NCI-H2227 (cell line): ENCODE measurements at regions not wholly inside any gene's neighbourhood (a gene's known extent, or its start where the extent isn't known, plus 50 kb on each side); places are given as distances from the start of the nearest gene placed in this dataset.
"Not testable (repeated sequence)": the region's sequence is repeated elsewhere in the genome, so short reads cannot be mapped to it uniquely, and the experiment has no call there.

ENCODE experiments used
- DNase-seq: peaks from one replicate; lab custom pipeline; 2025; ENCODE audit not compliant: unreplicated experiment; lab: John Stamatoyannopoulos, UW

- DNase-seq: no peak
Observed at GRCh38 chr4:170348945-170349344, 259.2 kb upstream of the AADAT start.

- DNase-seq: not testable (repeated sequence)
Observed at GRCh38 chr4:170347191-170347590, 257.4 kb upstream of the AADAT start.

GRCh38 chr4:170339522-170339921 is 249.8 kb upstream of the AADAT start:
- DNase-seq: no peak

- no peak for DNase-seq
Observed at GRCh38 chr4:170336238-170336775, 246.6 kb upstream of the AADAT start.

GRCh38 chr4:170325599-170325998 is 235.8 kb upstream of the AADAT start:
- no peak for DNase-seq

GRCh38 chr4:170323623-170324022 is 233.9 kb upstream of the AADAT start:
- DNase-seq: no peak

- DNase-seq: no peak
Observed at GRCh38 chr4:170307182-170307581, 217.4 kb upstream of the AADAT start.

GRCh38 chr4:170306208-170306607 is 216.5 kb upstream of the AADAT start:
- no peak for DNase-seq

- DNase-seq: no peak
Observed at GRCh38 chr4:170305627-170306026, 215.9 kb upstream of the AADAT start.

- no peak for DNase-seq
Observed at GRCh38 chr4:170281027-170281426, 191.3 kb upstream of the AADAT start.

- no peak for DNase-seq
Observed at GRCh38 chr4:170278460-170278859, 188.7 kb upstream of the AADAT start.

- DNase-seq: no peak
Observed at GRCh38 chr4:170274616-170275015, 184.9 kb upstream of the AADAT start.

GRCh38 chr4:170272959-170273358 is 183.2 kb upstream of the AADAT start:
- no peak for DNase-seq

- no peak for DNase-seq
Observed at GRCh38 chr4:170271723-170272122, 182.0 kb upstream of the AADAT start.

- no peak for DNase-seq
Observed at GRCh38 chr4:170270628-170271027, 180.9 kb upstream of the AADAT start.

- DNase-seq: no peak
Observed at GRCh38 chr4:170269950-170270349, 180.2 kb upstream of the AADAT start.

- DNase-seq: peak; percentile 24
Observed at GRCh38 chr4:170259631-170260153, 169.9 kb upstream of the AADAT start.

- no peak for DNase-seq
Observed at GRCh38 chr4:170256807-170257206, 167.1 kb upstream of the AADAT start.

- DNase-seq: no peak
Observed at GRCh38 chr4:170248576-170248975, 158.8 kb upstream of the AADAT start.

GRCh38 chr4:170248029-170248428 is 158.3 kb upstream of the AADAT start:
- DNase-seq: no peak

- no peak for DNase-seq
Observed at GRCh38 chr4:170247596-170247995, 157.8 kb upstream of the AADAT start.

- no peak for DNase-seq
Observed at GRCh38 chr4:170243662-170244288, 154.0 kb upstream of the AADAT start.

GRCh38 chr4:170242471-170242870 is 152.7 kb upstream of the AADAT start:
- DNase-seq: no peak
